C4-2B (cell line): ENCODE measurements at regions not wholly inside any gene's neighbourhood (a gene's known extent, or its start where the extent isn't known, plus 50 kb on each side); places are given as distances from the start of the nearest gene placed in this dataset.

ENCODE experiments used
- ZFX ChIP-seq: fragments of 450-650 bp; IDR thresholded peaks from 2 replicates; pipeline ENCODE4 v1.6.1; 2017
- TF ChIP-seq, protein P1 (sequence below): fragments of 450-650 bp; conservative IDR thresholded peaks from 2 replicates; pipeline ENCODE4 v1.5.1; 2017; ENCODE audit warnings: mild to moderate bottlenecking

DNA sequence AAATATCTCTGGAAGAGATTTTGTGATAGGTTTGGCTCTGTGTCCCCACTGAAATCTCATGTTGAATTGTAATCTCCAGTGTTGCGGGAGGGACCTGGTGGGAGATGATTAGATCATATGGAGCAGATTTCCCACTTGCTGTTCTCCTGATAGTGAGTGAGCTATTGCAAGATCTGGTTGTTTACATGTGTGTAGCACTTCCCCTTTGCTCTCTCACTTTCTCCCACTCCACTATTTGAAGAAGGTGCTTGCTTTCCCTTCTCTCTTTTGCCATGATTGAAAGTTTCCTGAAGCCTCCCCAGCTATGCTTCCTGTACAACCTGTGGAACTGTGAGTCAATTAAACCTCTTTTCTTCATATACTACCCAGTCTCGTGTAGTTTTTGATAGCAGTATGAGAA lies 97.0 kb upstream of the FN1 start:
- TF ChIP-seq, protein P1, sequence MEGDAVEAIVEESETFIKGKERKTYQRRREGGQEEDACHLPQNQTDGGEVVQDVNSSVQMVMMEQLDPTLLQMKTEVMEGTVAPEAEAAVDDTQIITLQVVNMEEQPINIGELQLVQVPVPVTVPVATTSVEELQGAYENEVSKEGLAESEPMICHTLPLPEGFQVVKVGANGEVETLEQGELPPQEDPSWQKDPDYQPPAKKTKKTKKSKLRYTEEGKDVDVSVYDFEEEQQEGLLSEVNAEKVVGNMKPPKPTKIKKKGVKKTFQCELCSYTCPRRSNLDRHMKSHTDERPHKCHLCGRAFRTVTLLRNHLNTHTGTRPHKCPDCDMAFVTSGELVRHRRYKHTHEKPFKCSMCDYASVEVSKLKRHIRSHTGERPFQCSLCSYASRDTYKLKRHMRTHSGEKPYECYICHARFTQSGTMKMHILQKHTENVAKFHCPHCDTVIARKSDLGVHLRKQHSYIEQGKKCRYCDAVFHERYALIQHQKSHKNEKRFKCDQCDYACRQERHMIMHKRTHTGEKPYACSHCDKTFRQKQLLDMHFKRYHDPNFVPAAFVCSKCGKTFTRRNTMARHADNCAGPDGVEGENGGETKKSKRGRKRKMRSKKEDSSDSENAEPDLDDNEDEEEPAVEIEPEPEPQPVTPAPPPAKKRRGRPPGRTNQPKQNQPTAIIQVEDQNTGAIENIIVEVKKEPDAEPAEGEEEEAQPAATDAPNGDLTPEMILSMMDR, result no peak
- no peak for TF ChIP-seq ZFX
